G401.6 (cell line): ENCODE measurements at regions not wholly inside any gene's neighbourhood (a gene's known extent, or its start where the extent isn't known, plus 50 kb on each side); places are given as distances from the start of the nearest gene placed in this dataset.

Experiments used
- FAIRE-seq: peaks from 2 replicates; lab custom pipeline; 2012; peaks lifted over from hg19 to GRCh38; lab: Jason Lieb, UNC

DNA sequence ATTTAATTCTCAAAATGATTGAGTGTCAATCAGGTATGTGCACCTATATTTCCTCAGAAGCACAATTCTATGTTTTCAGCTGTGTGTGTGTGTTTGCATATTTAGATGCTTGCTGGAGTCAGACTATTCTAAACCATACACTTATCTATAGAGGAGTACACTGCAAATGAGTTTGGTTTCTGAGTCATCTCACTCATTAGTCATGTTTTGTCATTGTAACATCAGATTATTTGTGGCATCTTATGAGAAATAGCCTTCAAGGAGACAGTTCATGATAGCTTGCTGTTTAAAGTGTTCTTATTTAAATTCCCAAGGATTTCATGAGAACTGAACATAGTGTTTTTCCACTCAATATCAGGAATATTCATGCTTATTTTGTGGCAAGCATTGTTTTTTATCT is 535.1 kb downstream of the NLGN4Y start:
- FAIRE-seq = no peak

- peak; percentile 21 for FAIRE-seq
These were observed 547.8 kb downstream of the NLGN4Y start for GRCh38 chrY:15072084-15072483.

GRCh38 chrY:15101336-15101735 is 577.0 kb downstream of the NLGN4Y start:
- FAIRE-seq = no peak
